NCI-H2107 (cell line): ENCODE measurements at regions not wholly inside any gene's neighbourhood (a gene's known extent, or its start where the extent isn't known, plus 50 kb on each side); places are given as distances from the start of the nearest gene placed in this dataset.
"Not testable (repeated sequence)": the region's sequence is repeated elsewhere in the genome, so short reads cannot be mapped to it uniquely, and the experiment has no call there.

Source experiments
- DNase-seq: peaks from one replicate; lab custom pipeline; 2025; lab: John Stamatoyannopoulos, UW

DNA sequence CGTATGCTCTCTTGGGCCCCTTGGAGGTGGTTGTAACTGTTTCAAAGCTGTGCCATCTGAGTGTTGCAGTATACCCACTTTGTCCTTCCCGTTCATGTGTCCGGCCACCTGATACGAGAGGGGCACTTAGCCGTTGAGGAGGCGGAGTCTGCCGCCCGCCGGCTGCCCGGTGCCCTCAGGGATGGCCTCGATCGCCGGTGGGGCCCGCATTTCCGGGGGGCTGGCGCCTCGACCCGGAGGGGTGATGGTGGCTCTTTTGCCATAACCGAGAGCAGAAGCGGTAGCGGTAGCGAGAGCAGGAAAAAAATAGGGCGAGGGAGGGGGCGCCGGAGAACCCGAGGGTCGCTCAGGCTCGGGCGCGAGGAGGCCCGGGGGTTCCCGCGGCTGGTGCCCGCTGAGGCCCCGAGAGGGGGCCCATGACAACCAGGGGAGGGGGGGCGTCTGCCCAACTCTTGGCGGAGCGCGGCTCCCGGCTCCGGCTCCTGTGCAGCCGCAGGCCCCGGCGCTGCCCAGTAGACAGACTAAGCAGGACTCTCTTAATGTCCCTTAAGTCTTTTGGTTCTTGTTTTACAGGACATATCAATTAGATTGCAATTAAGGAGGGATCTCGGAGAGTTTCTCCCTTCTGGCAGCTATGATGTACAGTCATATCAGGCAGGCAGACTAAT, 342.7 kb upstream of the SGCG start:
- no peak for DNase-seq

DNA sequence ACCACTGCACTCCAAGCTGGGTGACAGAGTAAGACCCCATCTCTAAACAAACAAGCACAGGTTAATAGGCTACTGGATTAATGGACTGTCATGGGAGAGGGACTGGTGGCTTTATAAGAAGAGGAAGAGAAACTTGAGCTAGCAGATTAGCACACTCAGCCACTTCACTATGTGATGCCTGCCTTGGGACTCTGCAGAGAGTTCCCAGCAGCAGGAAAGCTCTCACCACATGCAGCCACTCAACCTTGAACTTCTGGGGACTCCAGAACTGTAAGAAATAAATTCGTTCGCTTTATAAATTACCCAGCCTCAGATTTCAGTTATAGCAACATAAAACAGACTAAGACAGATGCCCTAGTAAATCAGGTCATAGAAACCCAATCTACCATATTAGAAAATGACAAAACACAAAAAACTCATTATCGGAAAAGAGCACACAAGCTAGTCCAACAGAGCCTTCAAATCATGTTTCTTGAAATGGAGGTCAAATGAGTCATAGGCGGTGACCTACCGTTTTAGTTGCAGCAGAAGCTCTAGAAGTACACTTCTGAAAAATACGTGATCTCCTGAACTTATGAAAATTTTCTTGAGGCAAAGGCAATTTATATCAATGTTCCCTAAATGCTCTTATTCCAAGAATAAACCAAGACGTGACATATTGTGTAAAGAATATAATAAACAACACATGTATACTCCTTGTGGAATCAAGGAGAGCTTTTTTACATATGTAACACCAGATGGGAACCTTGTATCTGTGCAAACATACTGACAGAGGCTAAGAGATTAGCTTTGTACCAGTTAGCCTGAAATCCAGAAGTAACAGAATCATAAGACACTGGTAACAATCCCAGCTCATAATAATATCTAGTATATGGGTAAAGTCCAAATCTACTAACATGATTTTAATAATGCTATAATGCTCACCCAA, 340.9 kb upstream of the SGCG start:
- DNase-seq, result no peak

GRCh38 chr13:22846551-22846950, 334.2 kb upstream of the SGCG start:
- no peak for DNase-seq

DNA sequence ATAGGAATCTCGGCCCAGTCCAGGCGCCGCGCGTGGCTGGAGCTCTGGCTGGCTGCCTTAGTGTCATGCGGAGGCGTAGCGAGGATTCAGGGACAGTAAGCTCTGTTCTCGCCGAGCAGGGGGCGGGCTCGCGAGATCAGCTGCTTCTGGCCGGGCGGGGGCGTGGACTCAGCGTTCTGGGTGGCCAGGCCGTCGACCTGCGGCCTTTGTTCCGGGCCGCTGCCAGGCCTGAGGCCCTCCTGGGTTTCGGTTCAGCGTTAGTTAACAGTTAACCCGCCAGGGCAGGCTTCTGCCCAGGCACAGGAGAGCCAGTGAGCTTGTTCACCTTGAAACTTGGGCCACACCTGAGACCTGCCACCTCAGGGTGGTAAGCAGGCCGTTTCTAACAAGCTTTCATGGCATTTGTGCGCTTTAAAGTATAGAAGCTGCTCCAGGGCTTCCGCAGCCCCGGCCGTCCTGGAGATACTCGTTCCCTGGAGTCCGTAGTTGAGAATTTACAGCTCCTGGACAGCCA, 332.2 kb upstream of the SGCG start:
- no peak for DNase-seq

GRCh38 chr13:22855926-22856325, 324.9 kb upstream of the SGCG start:
- no peak for DNase-seq

DNA sequence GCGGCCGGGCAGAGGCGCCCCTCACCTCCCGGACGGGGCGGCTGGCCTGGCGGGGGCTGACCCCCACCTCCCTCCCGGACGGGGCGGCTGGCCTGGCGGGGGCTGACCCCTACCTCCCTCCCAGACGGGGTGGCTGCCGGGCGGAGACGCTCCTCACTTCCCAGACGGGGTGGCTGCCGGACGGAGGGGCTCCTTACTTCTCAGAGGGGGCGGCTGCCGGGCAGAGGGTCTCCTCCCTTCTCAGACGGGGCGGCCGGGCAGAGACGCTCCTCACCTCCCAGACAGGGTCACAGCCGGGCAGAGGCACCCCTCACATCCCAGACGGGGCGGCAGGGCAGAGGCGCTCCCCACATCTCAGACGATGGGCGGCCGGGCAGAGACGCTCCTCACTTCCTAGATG, 321.8 kb upstream of the SGCG start:
- DNase-seq, result not testable (repeated sequence)

DNA sequence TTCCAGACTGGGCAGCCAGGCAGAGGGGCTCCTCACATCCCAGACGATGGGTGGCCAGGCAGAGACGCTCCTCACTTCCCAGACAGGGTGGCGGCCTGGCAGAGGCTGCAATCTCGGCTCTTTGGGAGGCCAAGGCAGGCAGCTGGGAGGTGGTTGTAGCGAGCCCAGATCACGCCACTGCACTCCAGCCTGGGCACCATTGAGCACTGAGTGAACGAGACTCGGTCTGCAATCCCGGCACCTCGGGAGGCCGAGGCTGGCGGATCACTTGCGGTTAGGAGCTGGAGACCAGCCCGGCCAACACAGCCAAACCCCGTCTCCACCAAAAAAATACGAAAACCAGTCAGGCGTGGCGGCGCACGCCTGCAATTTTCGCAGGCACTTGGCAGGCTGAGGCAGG, 321.4 kb upstream of the SGCG start:
- DNase-seq, result not testable (repeated sequence)

- DNase-seq, result no peak
These were observed 318.8 kb upstream of the SGCG start for GRCh38 chr13:22861958-22862466.

- DNase-seq, result no peak
These were observed 318.3 kb upstream of the SGCG start for GRCh38 chr13:22862478-22862877.

DNA sequence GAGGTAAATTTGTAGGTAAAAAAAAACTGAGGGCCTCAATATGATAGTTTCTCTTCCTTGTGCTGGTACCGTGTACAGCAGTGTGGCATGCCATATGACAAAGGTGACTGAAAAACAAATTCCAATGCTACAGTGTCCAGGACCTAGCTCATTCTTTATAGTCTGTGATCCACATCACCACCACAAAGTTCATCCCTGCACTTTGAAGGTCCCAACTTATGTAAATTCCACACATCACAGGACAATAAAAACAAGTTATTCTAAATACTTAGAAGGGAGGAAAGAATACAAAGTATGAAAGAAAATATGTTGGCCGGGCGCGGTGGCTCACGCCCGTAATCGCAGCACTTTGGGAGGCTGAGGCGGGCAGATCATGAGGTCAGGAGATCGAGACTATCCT, 314.6 kb upstream of the SGCG start:
- no peak for DNase-seq

DNA sequence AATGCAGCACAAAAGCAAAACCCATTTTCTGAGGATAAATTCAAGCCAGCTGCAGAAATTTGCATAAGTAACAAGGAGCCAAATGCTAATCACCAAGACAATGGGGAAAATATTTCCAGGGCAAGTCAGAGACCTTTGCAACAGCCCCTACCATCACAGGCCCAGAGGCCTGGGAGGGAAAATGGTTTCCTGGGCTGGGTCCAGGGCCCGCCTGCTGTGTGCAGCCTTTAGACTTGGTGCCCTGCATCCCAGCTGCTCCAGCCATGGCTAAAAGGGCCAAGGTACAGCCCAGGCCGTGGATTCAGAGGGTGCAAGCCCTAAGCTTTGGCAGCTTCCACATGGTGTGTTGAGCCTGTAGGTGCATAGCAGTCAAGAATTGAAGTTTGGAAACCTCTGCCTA, 309.5 kb upstream of the SGCG start:
- DNase-seq, result no peak

GRCh38 chr13:22874839-22875238, 305.9 kb upstream of the SGCG start:
- no peak for DNase-seq

DNA sequence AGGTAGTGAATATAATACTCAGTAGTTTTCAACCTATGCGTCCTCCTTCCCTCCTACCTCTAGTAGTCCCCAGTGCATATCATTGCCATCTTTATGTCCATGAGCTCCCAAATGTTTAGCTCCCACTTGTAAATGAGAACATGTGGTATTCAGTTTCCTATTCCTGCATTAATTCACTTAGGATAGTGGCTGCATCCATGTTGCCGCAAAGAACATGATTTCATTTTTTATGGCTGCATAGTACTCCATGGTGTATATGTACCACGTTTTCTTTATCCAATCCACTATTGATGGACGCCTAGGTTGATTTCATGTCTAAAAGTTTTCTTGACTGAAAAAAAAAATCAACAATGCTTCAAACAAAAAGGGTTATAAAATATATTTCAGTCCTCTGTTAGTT, 303.4 kb upstream of the SGCG start:
- DNase-seq, result no peak

DNA sequence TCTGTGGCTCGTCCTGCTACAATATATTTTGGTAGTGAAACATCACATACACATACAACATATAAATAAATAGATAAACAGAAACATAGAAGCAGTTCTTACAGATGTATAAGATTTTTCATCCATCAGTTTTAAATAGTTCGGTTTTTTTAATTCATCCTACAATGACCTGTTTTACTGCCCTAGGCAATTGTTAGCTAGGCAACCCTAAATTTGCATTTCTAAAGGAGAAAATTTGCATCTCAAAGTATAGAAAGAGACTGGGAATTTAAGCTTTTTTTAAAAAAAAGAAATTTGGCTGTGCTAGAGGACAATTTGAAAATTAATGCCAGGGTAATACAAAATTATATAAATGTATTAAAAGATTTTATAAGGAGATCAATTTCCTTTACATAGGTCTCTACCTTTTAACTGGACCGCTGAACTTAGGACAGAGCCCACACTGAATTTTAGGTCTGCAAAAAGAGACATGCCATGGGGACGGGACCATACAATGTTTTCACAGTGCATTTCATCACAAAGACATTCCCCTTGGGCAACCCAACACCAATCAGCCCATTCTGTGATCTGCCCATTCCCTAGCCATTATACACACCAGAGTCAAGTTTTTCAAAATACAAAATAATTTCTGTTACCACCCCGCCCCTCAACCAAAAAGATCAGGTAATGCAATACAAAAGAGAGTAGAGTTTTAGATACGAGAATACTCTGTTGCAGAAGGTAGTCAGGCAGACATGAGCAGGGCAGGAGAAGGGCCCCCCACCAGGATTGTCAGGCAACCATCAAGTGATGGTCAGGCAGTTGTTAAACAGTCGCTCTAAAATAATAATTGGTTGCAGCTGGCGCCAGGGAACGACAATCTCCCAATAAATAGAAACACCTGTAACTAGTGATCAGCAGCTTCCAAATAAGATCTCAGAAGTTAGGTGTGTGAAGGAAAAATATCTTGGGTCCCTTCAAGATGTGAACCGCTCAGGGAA, 299.7 kb upstream of the SGCG start:
- no peak for DNase-seq

DNA sequence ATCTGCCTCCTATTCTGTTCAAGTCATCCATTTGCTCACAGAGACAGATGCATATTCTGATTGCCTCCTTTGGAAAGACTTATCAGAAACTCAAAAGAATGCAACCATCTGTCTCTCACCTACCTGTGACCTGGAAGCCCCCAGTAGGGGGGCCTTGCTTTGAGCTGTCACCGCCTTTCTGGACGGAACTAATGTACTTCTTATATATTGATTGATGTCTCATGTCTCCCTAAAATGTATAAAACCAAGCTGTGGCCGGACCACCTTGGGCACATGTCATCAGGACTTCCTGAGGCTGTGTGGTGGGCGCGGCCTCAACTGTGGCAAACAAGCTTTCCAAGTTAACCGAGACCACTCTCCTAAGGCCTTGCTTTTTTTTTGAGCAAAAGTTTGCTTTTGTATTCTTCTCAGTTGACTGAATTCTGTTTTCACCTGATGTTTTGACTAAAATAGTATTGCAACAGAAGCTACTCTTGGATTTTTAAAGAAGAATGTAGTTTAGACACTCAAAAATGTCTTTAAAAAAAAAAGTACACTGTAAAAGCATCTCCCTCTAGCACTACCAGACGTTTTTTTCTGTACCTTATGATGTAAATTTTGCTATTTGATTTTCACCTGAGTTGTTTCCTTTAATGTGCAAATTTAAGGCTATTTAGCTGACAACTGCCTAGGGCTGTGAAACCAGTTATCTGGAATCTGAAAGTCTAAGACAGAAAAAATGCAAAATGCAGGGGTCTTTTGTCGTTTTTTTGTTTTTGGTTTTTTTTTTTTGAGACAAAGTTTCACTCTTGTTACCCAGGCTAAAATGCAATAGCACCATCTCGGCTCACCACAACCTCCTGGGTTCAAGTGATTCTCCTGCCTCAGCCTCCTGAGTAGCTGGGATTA, 298.8 kb upstream of the SGCG start:
- DNase-seq, result not testable (repeated sequence)

- no peak for DNase-seq
These were observed 297.4 kb upstream of the SGCG start for GRCh38 chr13:22883262-22883840.

- no peak for DNase-seq
These were observed 296.8 kb upstream of the SGCG start for GRCh38 chr13:22883956-22884355.

- not testable (repeated sequence) for DNase-seq
These were observed 294.7 kb upstream of the SGCG start for GRCh38 chr13:22886061-22886460.

- DNase-seq, result not testable (repeated sequence)
These were observed 291.4 kb upstream of the SGCG start for GRCh38 chr13:22889376-22889775.

- DNase-seq, result no peak
These were observed 287.6 kb upstream of the SGCG start for GRCh38 chr13:22893204-22893603.
